ENCODE measurements at regions not wholly inside any gene's neighbourhood (a gene's known extent, or its start where the extent isn't known, plus 50 kb on each side); places are given as distances from the start of the nearest gene placed in this dataset.

DNA sequence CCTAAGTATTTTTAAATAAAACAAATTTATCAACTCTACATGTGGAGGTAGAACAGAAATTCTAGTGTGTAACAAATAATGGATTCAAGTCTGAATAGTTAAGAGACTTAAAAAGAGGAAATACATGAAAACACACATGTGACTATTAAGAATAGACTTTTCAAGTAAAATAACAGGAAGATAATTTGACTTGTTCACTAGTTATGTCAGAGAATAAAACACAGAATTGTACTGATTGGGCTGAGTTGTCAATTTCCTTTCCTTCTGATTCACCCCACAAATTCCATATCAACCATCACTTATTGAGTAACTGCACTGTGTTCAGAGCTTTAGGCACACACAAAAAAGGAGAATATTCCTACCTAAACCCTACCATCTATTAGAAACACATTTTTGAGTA is 557.2 kb downstream of the TUSC7 start:
- no peak for DNase-seq

DNA sequence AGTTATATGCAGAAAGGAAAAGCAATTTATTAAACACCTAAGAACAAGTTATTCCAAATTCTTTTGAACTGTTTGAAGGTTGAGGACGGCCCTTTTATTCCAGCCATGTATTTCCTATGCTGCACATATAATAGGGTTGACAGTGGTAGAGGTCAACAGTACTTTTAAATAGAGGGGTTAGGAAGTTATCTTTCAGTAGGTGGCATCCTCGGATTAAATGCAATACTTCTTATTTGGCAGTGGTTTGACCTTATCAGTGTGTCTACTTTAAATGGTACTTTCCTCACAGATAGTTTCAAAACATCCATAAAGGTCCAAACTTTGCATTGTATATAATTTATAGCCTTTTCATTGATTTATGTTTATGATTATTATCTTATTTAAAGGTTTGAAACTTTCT is 558.7 kb downstream of the TUSC7 start:
- DNase-seq = no peak

DNA sequence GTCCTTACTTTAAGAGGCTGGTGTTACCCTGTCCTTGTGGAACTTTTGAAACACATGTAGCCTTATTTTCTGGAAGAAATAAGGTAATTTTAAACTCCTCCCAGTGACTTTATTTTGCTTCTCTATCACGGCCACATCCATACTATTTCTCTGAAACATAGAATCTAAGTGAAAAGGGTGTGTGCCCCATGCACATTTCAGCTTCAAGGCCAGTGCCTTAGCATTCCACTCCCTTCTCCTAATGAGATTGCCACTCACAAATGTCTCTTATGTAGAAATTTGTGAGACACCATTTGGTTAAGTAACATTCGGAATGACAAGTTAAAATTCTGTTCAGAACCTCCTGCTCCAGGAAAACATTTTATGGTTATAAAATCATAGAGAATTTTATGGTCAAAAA is 562.7 kb downstream of the TUSC7 start:
- no peak for DNase-seq

DNA sequence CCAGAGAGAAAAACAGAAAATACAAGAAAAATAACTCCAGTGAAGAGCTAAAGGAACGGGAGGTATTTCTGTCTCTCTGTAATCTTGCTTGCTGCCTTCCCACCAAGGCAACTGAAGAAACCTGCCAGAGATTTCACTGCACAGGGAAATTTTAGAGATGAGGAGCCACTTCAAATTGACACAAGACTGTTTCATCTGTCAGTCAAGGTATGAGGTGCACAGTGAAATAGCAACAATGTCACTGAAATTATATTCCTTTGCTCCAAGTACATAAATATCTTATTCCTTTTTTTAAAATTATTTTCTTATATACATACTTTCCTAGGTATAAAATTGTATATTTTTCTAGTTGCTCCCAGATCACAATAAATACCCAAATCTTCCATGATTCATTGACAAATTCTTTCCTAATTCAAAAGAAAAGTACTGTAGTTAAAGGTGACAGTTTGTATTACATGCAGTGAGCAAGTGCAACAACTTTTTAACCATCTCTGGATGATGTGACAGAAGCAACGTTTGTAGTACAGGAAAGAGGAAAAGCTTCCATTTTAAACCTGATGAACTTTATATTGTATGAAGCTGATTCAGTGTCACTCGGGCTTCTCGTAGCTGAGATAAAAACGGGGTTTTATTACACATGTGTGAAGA is 563.4 kb downstream of the TUSC7 start:
- DNase-seq = no peak

DNA sequence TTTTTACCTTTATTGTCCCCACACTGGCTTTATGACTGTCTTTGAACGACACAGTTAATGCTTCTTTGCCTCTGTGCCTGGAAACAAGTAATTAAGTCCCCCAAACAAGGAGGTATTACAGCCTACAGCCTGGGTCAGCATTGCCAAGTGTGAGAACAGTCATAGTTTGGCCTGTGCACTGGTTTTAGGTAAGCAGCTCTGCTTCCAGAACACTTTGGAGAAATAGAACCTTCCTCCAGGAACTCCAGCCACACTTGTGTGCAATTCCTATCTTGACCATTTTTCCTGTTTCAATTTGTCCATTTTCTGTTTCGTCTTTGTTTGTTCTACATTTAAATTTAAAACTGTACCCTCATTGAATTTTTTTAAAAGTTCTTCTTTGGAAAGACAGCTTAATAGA is 568.2 kb downstream of the TUSC7 start:
- DNase-seq = no peak

DNA sequence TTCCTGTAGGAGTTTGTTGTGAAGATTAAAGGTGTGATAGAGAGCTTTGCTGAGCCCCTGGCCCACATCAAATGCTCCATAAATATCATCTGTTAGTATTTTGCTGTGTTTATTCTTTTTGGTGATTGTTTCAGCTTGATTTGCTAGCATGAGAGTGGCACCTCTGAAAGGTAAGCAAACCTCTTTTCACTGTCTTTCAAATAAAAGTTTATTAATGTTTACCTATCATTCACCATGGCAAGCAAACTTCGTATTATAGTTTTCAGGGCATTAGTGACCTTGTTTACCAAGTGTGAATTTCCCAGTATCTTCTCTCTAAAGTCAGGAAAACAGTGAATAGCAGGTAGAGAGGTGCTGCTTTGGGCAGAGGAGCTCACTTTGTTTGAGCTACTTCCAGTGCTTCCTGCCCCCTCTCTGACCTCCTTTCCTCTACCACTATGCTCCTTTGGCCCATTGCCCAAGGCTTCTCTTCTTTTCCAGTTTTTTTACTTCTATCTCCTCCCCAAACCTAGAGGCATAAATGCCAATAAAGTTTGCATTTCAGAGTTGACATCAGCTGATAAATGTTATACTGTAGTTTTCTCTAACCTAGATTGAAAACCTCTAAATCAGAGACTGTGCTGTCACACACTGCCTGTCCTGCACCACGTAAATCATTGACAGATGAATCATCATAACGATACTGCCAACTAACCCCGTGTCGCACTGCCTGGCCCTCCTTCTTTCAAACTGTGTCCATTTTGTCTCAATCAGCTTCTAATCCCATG is 569.0 kb downstream of the TUSC7 start:
- DNase-seq = no peak

DNA sequence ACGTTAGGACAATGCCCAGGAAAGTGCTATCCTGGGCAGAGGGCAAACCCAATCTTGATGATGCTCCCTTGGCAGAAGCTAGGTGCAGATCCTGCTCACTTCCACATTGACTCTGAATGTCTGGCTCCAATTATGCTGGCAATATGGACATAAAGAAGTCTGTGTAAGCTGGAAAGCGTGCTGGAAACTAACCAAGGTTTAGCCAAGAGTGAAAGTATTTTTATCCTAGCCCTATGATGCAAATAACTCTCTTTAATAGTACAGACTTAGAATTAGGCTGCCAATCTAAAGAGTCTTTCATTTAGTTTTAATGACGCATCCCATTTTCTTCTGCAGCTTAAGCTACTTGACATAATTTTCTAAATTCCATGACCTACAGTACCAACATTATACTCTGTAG is 571.8 kb downstream of the TUSC7 start:
- no peak for DNase-seq

DNA sequence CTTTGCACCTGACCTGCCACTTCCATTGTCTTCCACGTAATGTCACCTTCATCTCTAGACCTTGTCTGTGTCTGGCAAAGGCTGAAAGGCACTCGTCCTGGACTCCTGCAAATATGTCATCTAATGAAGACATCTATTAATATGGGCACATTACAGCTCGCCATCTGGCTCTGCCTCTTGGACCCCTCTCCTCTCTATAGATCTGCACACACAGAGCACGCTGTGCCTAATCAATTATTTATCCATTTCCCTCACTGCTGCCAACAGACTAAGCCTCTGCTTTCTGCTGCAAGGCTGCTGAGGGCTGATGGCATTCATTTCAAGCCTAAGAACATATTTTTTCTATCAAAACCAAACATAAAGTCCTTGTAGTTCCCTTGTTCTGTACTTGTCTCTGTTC is 573.0 kb downstream of the TUSC7 start:
- no peak for DNase-seq

DNA sequence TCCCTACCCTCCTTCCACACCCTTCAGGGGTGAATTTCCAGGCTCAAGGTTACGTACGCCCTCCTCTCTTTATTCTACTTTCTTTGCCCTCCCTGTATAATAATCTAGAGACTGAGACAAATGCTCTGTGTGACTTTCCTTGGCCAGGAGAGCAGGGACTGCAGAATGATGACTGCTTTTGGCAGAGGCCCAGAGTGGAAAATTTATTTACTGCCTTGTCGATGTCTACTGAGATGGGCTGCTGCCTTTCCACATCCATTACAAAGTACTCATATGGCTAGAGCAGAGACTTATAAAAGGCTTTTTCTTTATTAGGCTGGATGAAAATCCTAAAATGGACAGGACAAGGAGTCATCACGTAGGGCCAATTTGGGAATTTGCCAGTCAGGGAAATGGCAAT is 576.2 kb downstream of the TUSC7 start:
- DNase-seq = no peak

DNA sequence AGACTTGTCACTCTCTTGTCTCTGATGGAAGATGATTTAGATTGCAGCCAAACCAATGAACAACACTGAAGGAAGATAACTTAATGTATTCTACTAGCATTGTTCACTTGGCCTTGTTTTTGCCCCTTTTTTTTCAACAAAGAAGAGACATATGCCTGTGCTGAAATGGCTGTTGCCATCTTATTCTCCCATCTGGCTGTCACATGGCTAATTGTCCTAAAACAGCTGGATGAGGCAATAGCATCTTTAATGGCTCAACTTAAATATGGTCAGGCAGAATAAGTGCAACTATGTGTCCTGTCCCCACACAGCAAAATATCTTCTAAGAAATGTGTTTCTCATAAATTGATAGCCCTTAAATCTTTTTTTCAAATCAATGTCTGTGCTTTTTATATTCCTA is 576.9 kb downstream of the TUSC7 start:
- DNase-seq = no peak

DNA sequence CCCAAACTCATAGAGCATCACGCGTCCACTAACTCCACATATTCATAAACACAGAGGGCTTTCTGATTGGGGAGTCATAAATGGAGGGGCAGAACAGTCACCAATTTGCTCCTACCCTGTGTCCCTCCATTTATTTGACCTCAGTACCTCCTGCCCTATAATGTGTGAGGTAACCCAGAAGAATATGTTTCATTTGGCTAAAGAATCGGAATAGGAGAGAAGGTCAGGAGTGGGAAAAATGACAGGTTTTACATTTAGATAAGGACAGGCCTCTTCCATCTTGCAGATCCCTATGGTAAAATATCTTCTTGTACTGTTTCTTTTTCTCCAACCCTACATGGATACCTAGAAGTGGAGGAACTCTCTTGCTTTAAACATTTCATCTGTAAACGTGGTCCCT is 578.0 kb downstream of the TUSC7 start:
- no peak for DNase-seq

DNA sequence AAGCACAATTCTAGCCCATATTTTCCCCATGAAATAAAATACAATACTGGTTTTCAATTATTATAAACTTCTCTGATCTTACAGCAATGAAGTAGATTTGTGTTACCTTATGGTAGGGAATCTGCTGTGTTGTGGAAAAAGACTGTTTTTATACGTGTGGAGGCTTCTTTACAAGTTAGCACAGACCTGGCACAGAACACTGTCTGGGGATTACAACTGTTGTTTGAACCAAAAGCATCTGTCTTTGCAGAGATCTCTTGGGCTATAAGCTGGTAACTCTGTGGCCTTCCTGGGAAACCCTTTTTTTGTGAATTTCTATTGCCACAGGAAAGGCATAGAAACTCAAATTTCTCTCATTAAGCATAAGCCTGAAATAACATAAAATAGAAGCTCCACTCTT is 581.9 kb downstream of the TUSC7 start:
- no peak for DNase-seq

DNA sequence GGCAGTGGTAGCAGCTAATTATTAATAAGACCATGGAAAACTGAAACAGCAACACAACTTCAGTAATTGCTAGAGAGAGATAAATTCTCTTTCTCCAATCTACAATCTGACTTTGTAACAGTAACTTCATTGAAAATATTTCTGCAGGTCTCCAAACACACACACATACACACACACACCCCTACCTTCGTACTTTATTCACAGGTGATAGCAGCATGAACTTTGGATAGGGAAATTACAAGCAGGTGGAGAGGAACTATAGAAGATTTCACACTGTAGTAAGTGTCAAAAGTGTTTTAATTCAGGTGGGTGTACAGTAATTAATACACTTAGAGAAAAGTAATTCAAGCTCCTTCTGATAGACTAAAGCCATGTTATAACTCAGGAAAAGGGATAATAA is 587.5 kb downstream of the TUSC7 start:
- no peak for DNase-seq

DNA sequence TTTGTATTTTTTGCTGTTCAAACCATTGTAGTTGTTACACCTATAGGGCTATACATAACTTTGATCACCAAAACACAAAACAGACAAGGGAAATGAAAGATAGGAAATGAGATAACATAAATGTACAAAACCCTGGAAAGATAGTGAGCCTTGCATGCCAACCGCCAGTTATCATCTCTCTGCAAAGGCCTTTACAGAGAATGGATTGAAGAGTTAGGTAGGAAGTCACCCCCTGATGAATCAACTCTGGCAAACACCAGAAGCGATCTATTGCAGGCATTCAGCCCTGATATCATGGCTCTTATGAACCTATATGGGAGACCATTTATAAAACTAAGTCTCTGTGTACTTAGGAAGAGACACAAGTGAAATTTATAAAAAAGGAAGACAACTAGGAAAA is 588.0 kb downstream of the TUSC7 start:
- DNase-seq = no peak

DNA sequence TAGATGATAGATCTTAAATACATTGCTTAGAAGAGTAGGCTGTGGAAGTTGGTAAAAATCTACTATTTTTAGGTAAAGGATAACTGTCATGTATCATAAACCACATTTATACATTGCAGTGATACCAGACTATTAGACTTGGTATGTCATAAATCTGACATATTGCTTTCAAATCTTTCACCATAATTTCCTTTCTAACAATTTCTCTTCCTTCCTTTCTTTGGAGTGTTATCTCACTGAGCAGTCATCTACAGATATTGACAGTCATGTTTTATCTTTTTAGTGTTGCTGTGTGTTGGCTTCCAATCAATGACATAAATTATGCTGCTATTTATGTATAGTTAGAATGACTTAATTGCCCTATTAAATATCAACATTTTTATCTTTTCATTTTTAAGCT is 588.7 kb downstream of the TUSC7 start:
- DNase-seq = no peak

DNA sequence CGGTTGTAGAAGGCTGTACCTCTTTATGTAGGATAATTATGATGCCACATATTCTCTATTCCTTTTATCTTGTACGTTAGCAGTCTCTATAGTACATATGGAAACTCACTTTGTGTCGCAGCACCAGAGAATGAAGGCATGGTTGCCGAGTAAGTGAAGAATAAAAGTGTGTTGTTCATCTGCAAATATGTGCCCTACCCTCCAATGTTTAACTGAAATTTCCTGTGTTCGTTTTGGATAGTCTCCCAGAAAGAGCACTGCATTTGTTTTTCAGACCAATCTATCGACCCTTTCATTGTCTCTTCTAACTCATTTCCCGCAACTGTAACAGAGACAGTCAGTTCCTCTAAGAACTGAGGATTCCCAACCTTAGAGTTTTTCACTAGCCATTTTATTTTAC is 592.8 kb downstream of the TUSC7 start:
- no peak for DNase-seq

DNA sequence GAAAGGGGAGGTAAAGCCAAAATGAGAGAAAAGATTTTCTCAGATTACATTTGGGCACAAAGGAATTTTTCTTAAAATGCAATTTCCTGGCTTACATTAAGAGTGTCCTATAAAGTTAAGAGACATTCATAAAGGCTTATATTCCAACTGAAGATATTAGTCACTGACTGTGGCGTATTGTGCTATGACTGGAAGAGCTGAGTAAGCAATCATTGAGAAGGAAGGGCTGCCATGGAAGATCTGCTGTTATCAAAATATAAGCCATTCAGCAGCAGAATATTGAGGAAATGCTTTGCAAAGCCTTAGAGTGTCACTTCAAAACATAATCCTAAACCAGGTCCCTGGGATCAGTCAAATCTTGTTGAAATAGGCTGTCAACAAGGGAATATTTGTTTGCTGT is 593.9 kb downstream of the TUSC7 start:
- DNase-seq = no peak

DNA sequence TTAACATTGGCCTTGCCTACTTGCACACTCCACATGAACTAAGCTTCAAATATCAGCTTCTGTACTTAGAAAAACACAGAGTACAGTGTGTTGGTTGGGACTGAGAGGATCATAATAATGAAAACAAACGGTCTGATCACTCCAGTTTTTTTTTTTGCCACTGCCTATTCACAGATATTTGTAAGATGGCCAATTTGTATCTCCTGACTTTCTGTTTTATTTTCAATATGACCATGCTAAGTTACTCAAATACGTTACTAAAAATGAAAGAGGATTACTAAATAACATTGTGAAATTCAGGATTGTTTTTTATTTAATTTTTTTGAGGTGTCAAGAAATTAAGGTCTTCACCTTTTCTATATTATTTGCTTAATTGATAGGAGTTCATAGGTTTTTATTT is 595.1 kb downstream of the TUSC7 start:
- no peak for DNase-seq

DNA sequence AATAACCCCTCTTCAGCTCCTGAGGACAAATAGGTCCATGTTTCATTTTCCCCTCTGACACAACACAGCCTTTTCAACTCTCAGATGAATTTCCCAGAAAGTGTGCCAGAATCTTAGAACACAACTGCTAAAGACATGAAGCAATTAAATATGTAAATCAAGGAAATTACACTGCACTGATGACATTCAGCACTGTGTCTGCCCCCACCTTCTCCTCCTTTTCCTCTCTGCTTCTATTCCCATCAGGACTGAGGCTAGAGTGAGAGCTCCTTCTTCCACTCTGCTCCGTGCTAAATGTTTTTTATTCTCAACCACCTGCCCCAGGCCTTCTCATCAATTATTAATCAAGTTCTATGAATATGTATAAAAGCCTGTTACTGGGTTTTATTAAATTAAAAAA is 596.1 kb downstream of the TUSC7 start:
- DNase-seq = no peak

DNA sequence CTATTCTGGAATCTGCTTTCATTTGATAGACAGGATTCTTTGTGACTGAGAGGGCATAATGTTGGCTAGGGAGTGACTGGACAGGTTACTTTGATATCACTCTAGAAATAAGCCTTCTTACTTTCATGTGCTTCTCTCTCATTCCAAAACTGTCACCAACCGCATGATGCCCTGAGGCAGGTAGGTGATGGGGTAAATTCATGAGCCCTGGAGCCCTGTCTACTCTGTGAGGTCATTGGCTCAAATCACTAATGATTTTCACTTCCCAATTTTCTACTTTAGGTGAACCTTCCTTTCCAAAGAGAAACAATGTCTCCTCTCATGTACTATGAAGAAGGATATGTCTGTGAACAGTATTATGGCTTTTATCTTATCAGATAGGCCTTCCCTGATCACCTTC is 596.7 kb downstream of the TUSC7 start:
- DNase-seq = no peak

DNA sequence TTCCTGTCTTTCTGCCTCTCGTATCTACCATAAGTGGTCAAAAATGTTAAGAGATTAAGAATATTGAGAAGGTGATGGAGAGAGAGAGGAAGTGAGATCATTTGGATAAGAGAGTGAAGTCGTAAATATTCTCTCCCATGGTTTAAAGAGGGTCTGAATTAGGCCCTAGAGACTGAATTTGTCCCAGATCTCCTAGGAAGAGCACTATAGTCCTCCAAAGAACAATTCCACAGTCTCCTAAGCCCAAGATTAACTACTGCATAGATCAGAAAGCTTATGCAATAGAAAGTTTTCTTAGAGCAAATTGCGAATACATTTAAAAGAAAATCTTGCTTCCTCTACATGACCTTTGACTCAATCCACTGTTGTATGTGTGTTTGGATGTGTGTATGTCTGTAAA is 598.8 kb downstream of the TUSC7 start:
- DNase-seq = no peak

DNA sequence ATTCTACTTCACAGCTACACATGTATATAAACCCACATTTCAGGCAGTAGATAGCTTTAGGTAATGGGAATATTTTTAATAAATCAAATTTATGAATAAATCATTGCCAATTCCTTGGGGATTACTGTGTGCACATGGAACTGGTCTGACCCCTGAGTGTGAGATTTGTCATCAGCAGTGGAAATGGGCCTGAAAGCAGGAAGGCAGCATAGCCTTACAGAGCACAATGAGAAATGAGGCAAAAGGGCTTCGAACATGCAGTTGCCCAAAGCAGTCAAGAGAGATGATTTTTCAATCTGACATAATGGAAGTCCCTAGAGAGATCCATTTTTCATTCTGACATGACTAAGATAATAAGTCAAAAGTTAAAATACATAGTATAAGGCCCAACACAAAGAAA is 599.2 kb downstream of the TUSC7 start:
- no peak for DNase-seq

DNA sequence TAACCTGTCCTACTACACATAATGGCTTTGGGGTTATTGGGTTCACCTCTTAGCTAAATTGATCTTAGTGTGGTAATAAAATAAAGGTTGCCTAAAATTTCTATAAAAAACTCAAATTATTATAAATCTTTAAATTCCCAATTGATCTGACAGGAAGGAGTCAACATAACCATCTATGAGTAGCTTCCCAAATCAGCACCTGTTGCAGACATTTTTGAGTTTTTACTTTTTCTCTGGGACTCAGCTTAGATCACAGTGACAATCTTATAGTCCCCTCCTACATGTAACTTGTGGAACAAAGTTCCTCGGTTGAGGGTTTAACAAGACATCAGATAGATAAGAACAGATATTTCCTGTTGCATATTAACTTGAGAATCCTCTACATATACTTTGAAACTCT is 601.0 kb downstream of the TUSC7 start:
- no peak for DNase-seq

DNA sequence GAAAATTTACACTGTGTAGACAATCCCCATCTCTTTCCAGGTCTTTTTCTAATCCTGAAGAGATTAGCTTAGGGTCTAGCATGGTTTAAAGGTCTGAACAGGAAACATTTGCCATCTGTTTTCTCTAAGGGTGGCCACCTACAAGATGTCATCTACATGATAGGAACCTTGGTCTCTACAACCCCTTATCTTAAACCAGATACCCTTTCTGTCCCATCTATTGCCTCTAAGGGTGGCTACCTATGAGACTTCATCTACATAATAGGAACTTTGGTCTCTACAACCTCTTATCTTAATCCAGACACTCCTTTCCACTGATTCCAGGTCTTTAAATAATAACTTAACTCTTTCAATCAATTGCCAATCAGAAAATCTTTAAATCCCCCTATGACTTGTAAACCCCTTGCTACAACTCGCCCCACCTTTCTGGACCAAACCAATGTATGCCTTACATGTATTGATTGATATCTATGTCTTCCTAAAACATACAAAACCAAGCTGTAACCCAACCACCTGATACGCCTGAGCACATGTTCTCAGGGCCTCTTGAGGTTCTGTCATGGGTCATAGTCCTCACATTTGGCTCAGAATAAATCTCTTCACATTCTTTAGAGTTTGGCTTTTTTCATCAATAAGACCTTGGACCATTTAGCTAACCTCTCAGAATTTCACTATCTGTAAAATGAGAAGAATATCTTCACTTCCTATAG is 605.0 kb downstream of the TUSC7 start:
- DNase-seq = no peak
